A673 (cell line): ENCODE measurements at regions not wholly inside any gene's neighbourhood (a gene's known extent, or its start where the extent isn't known, plus 50 kb on each side); places are given as distances from the start of the nearest gene placed in this dataset.

ENCODE experiments used
- CTCF ChIP-seq: fragments of 300-800, 200-600 bp; sonication (generic); conservative IDR thresholded peaks from 2 replicates; pipeline ENCODE4 v1.5.1; 2017; ENCODE audit warnings: low read depth, mild to moderate bottlenecking, antibody characterized with exemption, low read length, moderate library complexity, mixed read lengths
- EZH2 ChIP-seq: fragments of 200-600 bp; sonication (generic); IDR thresholded peaks from 2 replicates; pipeline ENCODE4 v1.6.1; 2017; ENCODE audit warnings: borderline replicate concordance, low read depth, mild to moderate bottlenecking, mixed read lengths, antibody characterized with exemption, low read length; ENCODE audit not compliant: poor library complexity, severe bottlenecking

- TF ChIP-seq CTCF (no peak), EZH2 (no peak)
These were observed 214.0 kb upstream of the ADRA1B start for GRCh38 chr5:159702301-159702700.
